HG02610 (cell line): ENCODE measurements at regions not wholly inside any gene's neighbourhood (a gene's known extent, or its start where the extent isn't known, plus 50 kb on each side); places are given as distances from the start of the nearest gene placed in this dataset.
"Not testable (repeated sequence)": the region's sequence is repeated elsewhere in the genome, so short reads cannot be mapped to it uniquely, and the experiment has no call there.

Experiments used
- ATAC-seq: cut with Tn5 transposase; IDR thresholded peaks from one replicate; pipeline ENCODE4 v1.9.1; 2021; ENCODE audit warnings: mild to moderate bottlenecking, moderate library complexity; ENCODE audit not compliant: unreplicated experiment

- ATAC-seq, result no peak
These were observed 188.3 kb downstream of the MIB1 start for GRCh38 chr18:21928925-21929324.

DNA sequence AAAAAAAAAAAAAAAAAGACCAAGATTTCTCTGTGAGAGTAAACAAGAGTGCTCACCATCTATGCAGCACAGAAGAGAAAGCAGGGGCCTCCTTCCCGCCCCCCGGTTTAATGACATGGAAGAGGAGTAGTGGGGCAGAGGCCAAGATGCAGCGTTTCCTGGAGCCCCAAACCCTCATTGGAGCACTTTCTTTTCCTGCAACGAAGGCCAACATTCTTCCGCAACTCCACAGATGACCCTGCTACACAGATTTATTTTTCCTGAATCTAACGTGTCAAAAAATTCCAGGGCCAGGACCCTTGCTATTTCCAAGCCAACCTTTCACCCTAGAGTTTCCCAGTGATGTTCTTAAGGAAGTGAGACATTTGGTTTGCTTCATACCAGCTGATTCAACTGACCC lies 189.6 kb downstream of the MIB1 start:
- ATAC-seq, result no peak

DNA sequence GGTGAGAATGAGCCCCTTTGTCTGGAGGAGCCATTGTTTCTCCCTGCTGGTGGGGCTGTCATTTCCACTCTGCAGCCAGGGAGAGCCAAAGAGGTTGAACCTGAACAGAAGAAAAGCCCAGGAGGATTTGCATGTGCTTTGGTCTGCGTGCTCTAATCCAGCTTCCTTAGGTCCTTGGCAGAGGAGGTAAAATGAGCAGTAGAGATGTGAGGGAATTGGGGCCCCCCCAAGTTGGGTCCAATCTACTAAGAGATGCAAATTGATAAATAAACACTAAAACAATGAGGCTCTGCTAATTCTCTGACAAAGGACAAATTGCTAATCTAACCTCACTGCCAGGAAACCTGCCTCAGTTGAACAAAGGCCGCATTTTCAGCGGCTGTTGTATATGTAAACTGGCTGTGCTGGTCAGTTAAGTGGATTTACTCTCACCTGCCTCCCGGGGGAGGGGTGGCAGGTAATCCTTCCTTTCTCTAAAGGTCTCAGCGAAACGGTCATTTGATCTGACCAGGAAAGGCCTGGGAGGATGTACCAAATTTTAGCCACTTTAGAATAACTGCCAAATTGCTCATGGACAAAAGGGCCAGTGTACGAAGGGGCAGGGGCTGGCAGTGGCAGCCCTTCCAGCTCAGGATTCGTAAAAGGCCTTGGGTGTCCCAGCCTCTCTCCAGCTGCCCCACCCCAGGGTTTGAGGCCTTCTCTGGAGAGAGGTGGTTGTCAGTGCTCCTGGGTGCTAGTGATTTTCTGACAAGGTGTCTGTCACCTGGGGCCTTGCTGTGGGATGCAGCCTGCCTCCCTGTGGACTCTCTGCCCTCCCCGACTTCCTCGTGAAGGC lies 193.6 kb downstream of the MIB1 start:
- no peak for ATAC-seq

GRCh38 chr18:21934766-21935015 lies 194.1 kb downstream of the MIB1 start:
- no peak for ATAC-seq

- no peak for ATAC-seq
These were observed 202.9 kb downstream of the MIB1 start for GRCh38 chr18:21943456-21943855.

- no peak for ATAC-seq
These were observed 208.9 kb downstream of the MIB1 start for GRCh38 chr18:21949326-21950015.

GRCh38 chr18:21955757-21956652 lies 213.4 kb upstream of the GATA6 start:
- peak; percentile 90 for ATAC-seq

GRCh38 chr18:21958263-21958662 lies 211.1 kb upstream of the GATA6 start:
- ATAC-seq, result no peak

DNA sequence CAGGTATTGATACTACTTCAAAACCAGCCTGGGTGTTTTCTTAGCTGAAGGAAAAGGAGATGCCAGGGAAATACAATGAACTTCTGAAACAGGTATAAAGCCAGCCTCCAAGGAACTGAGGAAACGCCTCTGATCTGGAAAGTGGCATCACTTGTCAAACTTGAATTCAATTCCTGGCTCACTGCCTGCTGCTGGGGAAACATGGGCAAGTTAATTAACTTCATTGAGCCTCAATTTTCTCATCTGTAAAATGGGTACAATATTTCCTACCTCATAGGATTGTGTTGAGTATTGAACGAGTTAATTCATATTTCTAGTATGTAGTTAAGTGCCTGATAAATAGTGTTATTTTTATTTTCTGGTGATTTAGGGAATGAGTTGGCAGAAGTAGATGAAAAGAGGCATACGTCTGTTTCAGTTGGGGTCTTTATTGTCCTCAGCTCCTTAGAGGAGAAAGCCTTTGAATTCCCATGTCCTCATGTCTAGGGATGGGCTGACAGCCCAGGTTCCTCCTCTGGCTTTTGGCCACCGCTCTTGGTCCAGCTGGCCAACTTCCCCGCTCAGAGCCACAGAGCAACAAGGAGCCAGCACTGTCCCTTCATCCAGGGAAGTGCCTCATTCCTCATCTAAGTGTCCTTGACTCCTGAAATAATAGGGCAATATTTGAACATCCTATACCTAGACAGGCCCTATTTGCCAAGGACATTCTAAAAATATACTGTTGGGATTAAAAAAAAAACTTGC lies 210.5 kb upstream of the GATA6 start:
- no peak for ATAC-seq

DNA sequence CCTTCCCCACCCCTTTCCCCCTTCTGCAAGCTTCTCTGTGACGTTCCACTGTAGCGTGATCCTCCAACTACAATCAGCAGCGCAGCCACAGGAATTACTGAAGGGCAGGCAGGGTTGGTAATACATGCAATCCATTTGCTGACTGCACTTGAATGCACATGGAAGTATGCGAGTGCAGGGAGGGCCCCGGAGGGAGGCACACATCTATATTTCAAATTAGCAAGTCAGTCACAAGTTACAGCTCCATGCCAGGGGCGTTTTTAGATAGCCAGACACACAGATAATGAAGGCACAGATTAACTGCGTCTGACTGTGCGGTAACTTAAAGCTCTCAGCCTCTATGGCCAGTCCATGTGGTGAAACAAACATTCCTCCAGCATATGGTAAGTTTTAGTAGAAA lies 209.2 kb upstream of the GATA6 start:
- no peak for ATAC-seq

GRCh38 chr18:21963336-21963735 lies 206.1 kb upstream of the GATA6 start:
- ATAC-seq, result no peak

GRCh38 chr18:21968338-21968737 lies 201.1 kb upstream of the GATA6 start:
- ATAC-seq, result no peak

- ATAC-seq, result no peak
These were observed 197.1 kb upstream of the GATA6 start for GRCh38 chr18:21972281-21972680.

- ATAC-seq, result not testable (repeated sequence)
These were observed 193.4 kb upstream of the GATA6 start for GRCh38 chr18:21975954-21976353.

- no peak for ATAC-seq
These were observed 190.7 kb upstream of the GATA6 start for GRCh38 chr18:21978546-21979170.

- ATAC-seq, result no peak
These were observed 190.2 kb upstream of the GATA6 start for GRCh38 chr18:21979171-21979560.

- ATAC-seq, result no peak
These were observed 189.6 kb upstream of the GATA6 start for GRCh38 chr18:21979759-21980158.

- ATAC-seq, result no peak
These were observed 188.6 kb upstream of the GATA6 start for GRCh38 chr18:21980744-21981143.

- ATAC-seq, result not testable (repeated sequence)
These were observed 187.9 kb upstream of the GATA6 start for GRCh38 chr18:21981489-21981888.

- no peak for ATAC-seq
These were observed 178.3 kb upstream of the GATA6 start for GRCh38 chr18:21991081-21991534.
